Loucy (cell line): ENCODE measurements at regions not wholly inside any gene's neighbourhood (a gene's known extent, or its start where the extent isn't known, plus 50 kb on each side); places are given as distances from the start of the nearest gene placed in this dataset.

Experiments
- H2AFZ ChIP-seq: fragments of 200-600 bp; sonication (generic); 2 replicates; pipeline ENCODE4 v1.6.0; 2016; ENCODE audit warnings: antibody characterized with exemption, mild to moderate bottlenecking, low read length, moderate library complexity
- H3F3A ChIP-seq: fragments of 200-600 bp; 2 replicates; pipeline ENCODE4 v1.6.0; 2016; ENCODE audit warnings: antibody characterized with exemption, low read depth, mild to moderate bottlenecking
- H3K27me3 ChIP-seq: fragments of 200-600 bp; sonication (generic); 2 replicates; pipeline ENCODE4 v1.6.1; 2014; ENCODE audit warnings: low read length, mild to moderate bottlenecking; ENCODE audit not compliant: insufficient read depth, poor library complexity, severe bottlenecking
- H3K36me3 ChIP-seq: fragments of 200-600 bp; sonication (generic); 2 replicates; pipeline ENCODE4 v1.6.1; 2016; ENCODE audit warnings: low read length; ENCODE audit not compliant: insufficient read depth
- H3K4me1 ChIP-seq: fragments of 200-600 bp; sonication (generic); 2 replicates; pipeline ENCODE4 v1.5.1; 2014; ENCODE audit warnings: low read length, mild to moderate bottlenecking; ENCODE audit not compliant: insufficient read depth, poor library complexity, severe bottlenecking
- H3K4me2 ChIP-seq: fragments of 200-600 bp; sonication (generic); 2 replicates; pipeline ENCODE4 v1.6.0; 2014; ENCODE audit warnings: antibody characterized with exemption, low read length, low read depth, mild to moderate bottlenecking; ENCODE audit not compliant: poor library complexity, severe bottlenecking
- H3K4me3 ChIP-seq: fragments of 200-600 bp; sonication (generic); 2 replicates; pipeline ENCODE4 v1.5.1; 2014; ENCODE audit warnings: low read length, mild to moderate bottlenecking, mixed read lengths; ENCODE audit not compliant: poor library complexity, severe bottlenecking
- H3K79me2 ChIP-seq: fragments of 200-600 bp; sonication (generic); 2 replicates; pipeline ENCODE4 v1.6.1; 2014; ENCODE audit warnings: low read length; ENCODE audit not compliant: insufficient read depth
- H3K9ac ChIP-seq: fragments of 200-600 bp; sonication (generic); 2 replicates; pipeline ENCODE4 v1.6.0; 2014; ENCODE audit warnings: mild to moderate bottlenecking, low read depth, low read length, moderate library complexity; ENCODE audit not compliant: poor library complexity, severe bottlenecking
- H3K9me2 ChIP-seq: fragments of 200-600 bp; sonication (generic); replicated peaks from 2 replicates; pipeline ENCODE4 v1.6.1; 2016; ENCODE audit warnings: low read depth, low read length, mixed read lengths
- H3K9me3 ChIP-seq: fragments of 200-600 bp; sonication (generic); 2 replicates; pipeline ENCODE4 v1.6.1; 2014; ENCODE audit warnings: mild to moderate bottlenecking, antibody characterized with exemption, low read length, low read depth; ENCODE audit not compliant: insufficient read depth
- H4K20me1 ChIP-seq: fragments of 200-600 bp; sonication (generic); 2 replicates; pipeline ENCODE4 v1.6.0; 2014; ENCODE audit warnings: antibody characterized with exemption, low read length, mild to moderate bottlenecking; ENCODE audit not compliant: insufficient read depth, poor library complexity, severe bottlenecking
- CTCF ChIP-seq: fragments of 200-600 bp; sonication (generic); conservative IDR thresholded peaks from 2 replicates; pipeline ENCODE4 v1.5.1; 2014; ENCODE audit warnings: mild to moderate bottlenecking, antibody characterized with exemption, low read length
- EZH2phosphoT487 ChIP-seq: fragments of 200-600 bp; IDR thresholded peaks from 2 replicates; pipeline ENCODE4 v1.6.1; 2018; ENCODE audit warnings: antibody characterized with exemption, mild to moderate bottlenecking, moderate library complexity, borderline replicate concordance

GRCh38 chr16:58933186-58933585 lies 199.1 kb upstream of the GOT2 start:
- no peaks in the 10 kb centered on the region for H3K36me3 ChIP-seq
- TF ChIP-seq CTCF (no peak), EZH2phosphoT487 (no peak)
- no peak overlapping the region for H3K4me3 ChIP-seq
- H3K4me2 ChIP-seq = no peak overlapping the region
- no peaks in the 10 kb centered on the region for H3K9me2 ChIP-seq
- no peak overlapping the region for H3K9ac ChIP-seq
- no peaks in the 10 kb centered on the region for H3K4me1 ChIP-seq
- no peaks in the 10 kb centered on the region for H3F3A ChIP-seq
- no peak overlapping the region for H2AFZ ChIP-seq
- H4K20me1 ChIP-seq = no peaks in the 10 kb centered on the region
- H3K27me3 ChIP-seq = no peaks in the 10 kb centered on the region
- H3K9me3 ChIP-seq = no peaks in the 10 kb centered on the region
- H3K79me2 ChIP-seq = no peaks in the 10 kb centered on the region

GRCh38 chr16:58931436-58931835 lies 197.3 kb upstream of the GOT2 start:
- Histone ChIP-seq H3K4me1 (no peaks in the 10 kb centered on the region), H3K36me3 (no peaks in the 10 kb centered on the region), H3K4me3 (no peak overlapping the region), H3F3A (no peaks in the 10 kb centered on the region), H4K20me1 (no peaks in the 10 kb centered on the region), H3K27me3 (no peaks in the 10 kb centered on the region), H2AFZ (no peak overlapping the region), H3K79me2 (no peaks in the 10 kb centered on the region), H3K9ac (no peak overlapping the region), H3K9me3 (no peaks in the 10 kb centered on the region), H3K4me2 (no peak overlapping the region), H3K9me2 (no peaks in the 10 kb centered on the region)
- TF ChIP-seq CTCF (no peak), EZH2phosphoT487 (no peak)

GRCh38 chr16:58923094-58923493 lies 189.0 kb upstream of the GOT2 start:
- Histone ChIP-seq H3K79me2 (no peaks in the 10 kb centered on the region), H3K9me3 (peaks cover 7% of the 10 kb centered on the region; the same call in 1 of the 2 replicates), H3K36me3 (no peaks in the 10 kb centered on the region), H3K9ac (no peak overlapping the region), H3K4me1 (no peaks in the 10 kb centered on the region), H3K9me2 (no peaks in the 10 kb centered on the region), H4K20me1 (no peaks in the 10 kb centered on the region), H2AFZ (no peak overlapping the region), H3F3A (no peaks in the 10 kb centered on the region), H3K4me2 (no peak overlapping the region), H3K4me3 (no peak overlapping the region), H3K27me3 (no peaks in the 10 kb centered on the region)
- TF ChIP-seq CTCF = no peak
